ENCODE measurements at regions not wholly inside any gene's neighbourhood (a gene's known extent, or its start where the extent isn't known, plus 50 kb on each side); places are given as distances from the start of the nearest gene placed in this dataset.

DNA sequence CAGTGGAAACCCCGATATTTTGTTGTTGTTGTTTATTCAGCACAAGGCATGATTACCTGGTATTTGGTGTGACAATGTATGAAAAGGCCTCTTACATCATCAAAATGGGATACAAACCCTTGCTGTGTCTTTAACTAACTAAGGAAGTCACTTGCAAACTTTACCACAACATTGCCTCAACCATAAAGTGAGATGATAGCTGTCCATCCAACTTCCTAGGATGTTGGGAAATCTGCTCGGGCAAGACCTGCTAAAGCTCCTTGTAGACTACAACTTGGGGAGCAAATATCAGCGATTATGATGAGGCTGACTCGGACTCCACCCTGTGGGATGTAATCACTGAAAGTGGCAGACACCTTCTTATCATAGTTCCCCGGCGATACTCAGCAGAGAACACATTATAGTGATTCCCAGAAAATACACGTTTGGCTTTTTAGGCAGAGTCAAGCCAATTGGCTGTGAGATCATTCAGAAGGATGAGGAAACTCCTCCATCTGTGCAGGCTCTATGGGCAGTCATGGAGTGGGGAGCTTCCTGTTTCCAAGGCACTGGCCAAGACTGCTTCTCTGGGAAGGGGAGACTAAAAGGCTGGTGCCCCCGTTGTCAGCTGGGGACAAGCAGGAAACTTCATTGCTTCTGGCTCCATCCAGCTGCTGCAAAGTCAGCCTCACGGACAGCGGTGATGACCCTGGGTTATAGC is 289.0 kb downstream of the RNF144A start:
- Histone ChIP-seq H3K27me3 (ENCODE audit: control insufficient read depth in 2 of 2, insufficient read depth in 2 of 2, low read length in 2 of 2) (peaks cover 0 to 22% of the 10 kb centered on the region in 2 experiments; a peak in 2 of 5 replicates), H3K27ac (ENCODE audit: extremely low read depth, low read depth, low read length) (no peak overlapping the region), H3K36me3 (ENCODE audit: control insufficient read depth, insufficient read depth, low read length) (no peaks in the 10 kb centered on the region), H2AFZ (ENCODE audit: low read depth, low read length) (no peak overlapping the region), H3K9me3 (replicated peaks; ENCODE audit: control insufficient read depth, insufficient read depth, low read depth, low read length) (no peaks in the 10 kb centered on the region), H3K4me1 (replicated peaks in 1 of 2; ENCODE audit: control insufficient read depth in 2 of 2, insufficient read depth in 2 of 2, low read length in 2 of 2) (no peaks in the 10 kb centered on the region), H3K9ac (ENCODE audit: insufficient read depth in 1 of 2, low read depth in 2 of 2, low read length in 2 of 2) (no peak overlapping the region), H3K9me1 (ENCODE audit: control insufficient read depth, insufficient read depth, low read length) (no peaks in the 10 kb centered on the region), H3K79me2 (ENCODE audit: control insufficient read depth, insufficient read depth, low read length) (no peaks in the 10 kb centered on the region), H4K20me1 (replicated peaks; ENCODE audit: control insufficient read depth, insufficient read depth, low read length) (no peaks in the 10 kb centered on the region), H3K4me2 (ENCODE audit: insufficient read depth, low read length) (no peak overlapping the region), H3K4me3 (no peak overlapping the region)
- ChIA-PET CTCF (ENCODE audit: low intra/inter-chr PET ratio) (no interaction called here), POLR2A (interaction anchor here (0.9 kb wide), 1 partner anchor 26 kb away, joined by 3 read pairs; no protein-coding TSS in a partner anchor)
- no peak for ATAC-seq
- no TSS peak for BruUV-seq (replicated peaks)
- no peak for FAIRE-seq
- in situ Hi-C loops (cut with MboI), result no loop called here
- under 1% methylated on average over 10 of the region's 10 CpGs for WGBS (ENCODE audit: insufficient coverage, low coverage, missing lambda C conversion rate)
- no peak for TF ChIP-seq ATF1 (CRISPR knock-in tag; IDR thresholded peaks at IDR 0.05)
- TF ChIP-seq ATF1 (tag; IDR thresholded peaks at IDR 0.05), result no peak
- no peak for TF ChIP-seq STAT5A (IDR thresholded peaks at IDR 0.05; ENCODE audit: borderline replicate concordance, low read length)
- TF ChIP-seq, protein P1, sequence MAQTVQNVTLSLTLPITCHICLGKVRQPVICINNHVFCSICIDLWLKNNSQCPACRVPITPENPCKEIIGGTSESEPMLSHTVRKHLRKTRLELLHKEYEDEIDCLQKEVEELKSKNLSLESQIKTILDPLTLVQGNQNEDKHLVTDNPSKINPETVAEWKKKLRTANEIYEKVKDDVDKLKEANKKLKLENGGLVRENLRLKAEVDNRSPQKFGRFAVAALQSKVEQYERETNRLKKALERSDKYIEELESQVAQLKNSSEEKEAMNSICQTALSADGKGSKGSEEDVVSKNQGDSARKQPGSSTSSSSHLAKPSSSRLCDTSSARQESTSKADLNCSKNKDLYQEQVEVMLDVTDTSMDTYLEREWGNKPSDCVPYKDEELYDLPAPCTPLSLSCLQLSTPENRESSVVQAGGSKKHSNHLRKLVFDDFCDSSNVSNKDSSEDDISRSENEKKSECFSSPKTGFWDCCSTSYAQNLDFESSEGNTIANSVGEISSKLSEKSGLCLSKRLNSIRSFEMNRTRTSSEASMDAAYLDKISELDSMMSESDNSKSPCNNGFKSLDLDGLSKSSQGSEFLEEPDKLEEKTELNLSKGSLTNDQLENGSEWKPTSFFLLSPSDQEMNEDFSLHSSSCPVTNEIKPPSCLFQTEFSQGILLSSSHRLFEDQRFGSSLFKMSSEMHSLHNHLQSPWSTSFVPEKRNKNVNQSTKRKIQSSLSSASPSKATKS (CRISPR knock-in tag; IDR thresholded peaks at IDR 0.05), result no peak
- no peak for TF ChIP-seq RBM39 (optimal IDR thresholded peaks at IDR 0.05; ENCODE audit: low read depth, low read length)
- TF ChIP-seq NFRKB (IDR thresholded peaks at IDR 0.05; ENCODE audit: low read depth), result no peak
- TF ChIP-seq MXI1 (IDR thresholded peaks at IDR 0.05; ENCODE audit: low read depth, low read length), result no peak
- TF ChIP-seq, protein P2, sequence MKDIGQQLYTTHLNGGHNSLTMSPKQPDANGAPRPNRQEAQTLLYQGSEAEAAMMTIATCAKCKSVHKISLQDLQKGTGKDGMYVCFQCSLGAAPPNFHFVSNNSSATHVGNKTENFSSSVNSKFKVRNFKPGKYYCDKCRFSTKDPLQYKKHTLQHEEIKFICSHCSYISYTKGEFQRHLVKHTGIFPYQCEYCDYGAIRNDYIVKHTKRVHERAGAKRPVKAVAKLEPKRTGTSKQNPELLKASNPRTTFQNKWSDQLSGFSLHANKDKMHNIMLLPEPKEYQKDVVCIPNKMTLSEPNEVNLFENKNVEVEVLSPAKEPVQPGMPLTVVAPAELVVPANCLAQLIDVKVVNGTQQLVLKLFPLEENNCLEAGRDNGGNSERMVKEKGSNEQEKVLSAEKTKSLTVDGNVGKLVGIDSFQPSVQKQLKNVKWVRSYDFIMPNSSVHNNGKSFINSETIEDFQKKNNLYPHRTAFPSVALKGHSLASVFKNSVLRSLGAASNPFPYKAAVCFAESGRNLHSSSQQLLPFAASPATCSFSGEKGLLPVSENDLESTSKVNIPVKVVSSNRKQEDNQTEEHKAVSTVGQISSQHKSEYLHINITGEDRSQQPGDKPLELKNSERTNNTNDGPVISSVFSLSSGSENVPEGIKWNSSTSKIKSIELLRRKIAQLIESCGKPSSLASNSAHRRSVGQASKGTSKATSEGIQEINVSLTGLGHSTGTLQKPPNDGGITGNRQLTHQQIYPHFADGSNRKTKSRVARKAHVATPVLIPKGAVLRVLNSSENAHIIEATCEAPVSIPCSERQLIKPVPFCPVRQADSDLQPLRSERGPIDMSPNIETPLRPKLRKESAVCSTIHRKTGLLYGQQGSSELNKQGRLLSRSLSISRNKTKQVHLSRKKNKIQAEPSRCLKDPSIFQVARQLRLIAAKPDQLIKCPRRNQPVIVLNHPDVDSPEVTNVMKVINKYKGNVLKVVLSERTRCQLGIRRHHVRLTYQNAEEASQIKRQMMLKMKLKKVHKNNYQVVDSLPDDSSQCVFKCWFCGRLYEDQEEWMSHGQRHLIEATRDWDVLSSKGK (CRISPR knock-in tag; IDR thresholded peaks at IDR 0.05), result no peak
- TF ChIP-seq ZNF174 (CRISPR knock-in tag; IDR thresholded peaks at IDR 0.05), result no peak
- no peak for TF ChIP-seq ZBTB5 (IDR thresholded peaks at IDR 0.05)
- no peak for DNase-seq (ENCODE audit: extremely low read depth in 1 of 4, low spot score in 3 of 4)
- intact Hi-C loops (cut with micrococcal nuclease), result loop anchor here (10.0 kb wide), 1 partner anchor 159 kb away; no protein-coding TSS in a partner anchor

Data from K562 (cell line).